LNCAP (cell line): ENCODE measurements at regions not wholly inside any gene's neighbourhood (a gene's known extent, or its start where the extent isn't known, plus 50 kb on each side); places are given as distances from the start of the nearest gene placed in this dataset.

Experiments
- CTCF ChIP-seq: fragments of 450-650 bp; IDR thresholded peaks from 2 replicates; pipeline ENCODE4 v1.5.1; 2017; ENCODE audit warnings: mild to moderate bottlenecking

GRCh38 chr11:122593473-122594420 lies 61.8 kb upstream of the UBASH3B start:
- no peak for TF ChIP-seq CTCF

GRCh38 chr11:122592641-122593040 lies 62.9 kb upstream of the UBASH3B start:
- TF ChIP-seq CTCF, result no peak

- no peak for TF ChIP-seq CTCF
Observed at GRCh38 chr11:122584670-122585069, 70.9 kb upstream of the UBASH3B start.

GRCh38 chr11:122578171-122578825 lies 77.2 kb upstream of the UBASH3B start:
- TF ChIP-seq CTCF, result no peak

GRCh38 chr11:122572592-122572991 lies 82.9 kb upstream of the UBASH3B start:
- no peak for TF ChIP-seq CTCF

GRCh38 chr11:122563761-122564160 lies 91.8 kb upstream of the UBASH3B start:
- no peak for TF ChIP-seq CTCF

GRCh38 chr11:122559734-122560382 lies 95.7 kb upstream of the UBASH3B start:
- TF ChIP-seq CTCF, result no peak
